Fibroblast of skin of left biceps (primary cell): ENCODE measurements at regions not wholly inside any gene's neighbourhood (a gene's known extent, or its start where the extent isn't known, plus 50 kb on each side); places are given as distances from the start of the nearest gene placed in this dataset.
"Not testable (repeated sequence)": the region's sequence is repeated elsewhere in the genome, so short reads cannot be mapped to it uniquely, and the experiment has no call there.

ENCODE experiments used
- DNase-seq, 2 experiments: peaks; one replicate each; pipeline ENCODE4 v3.0.0-alpha.2; 2013; ENCODE audit warnings: low read depth in 2 of 2

- DNase-seq: not testable (repeated sequence)
These were observed 599.3 kb upstream of the B3GAT1 start for GRCh38 chr11:135011313-135011712.

GRCh38 chr11:135009125-135009524, 597.1 kb upstream of the B3GAT1 start:
- no peak for DNase-seq

DNA sequence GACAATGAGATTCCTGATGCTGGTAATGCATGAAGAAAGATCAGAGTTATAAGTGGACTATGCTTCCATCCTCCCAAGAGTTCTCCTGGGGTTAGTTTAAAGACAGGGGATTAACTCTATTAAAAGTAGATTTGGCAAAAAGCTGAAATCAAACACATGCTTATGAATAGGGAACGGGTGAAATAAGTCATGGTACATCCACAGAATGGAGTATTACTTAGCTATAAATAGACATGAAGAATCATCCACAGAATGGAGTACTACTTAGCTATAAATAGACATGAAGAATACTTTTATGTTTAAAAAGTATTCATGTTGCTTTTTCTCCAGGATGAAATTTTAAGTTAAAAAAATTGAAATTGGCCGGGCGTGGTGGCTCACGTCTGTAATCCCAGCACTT, 596.4 kb upstream of the B3GAT1 start:
- DNase-seq: no peak

GRCh38 chr11:135008001-135008405, 596.0 kb upstream of the B3GAT1 start:
- DNase-seq: no peak

- DNase-seq: no peak
These were observed 594.8 kb upstream of the B3GAT1 start for GRCh38 chr11:135006800-135007199.

GRCh38 chr11:135004495-135004894, 592.5 kb upstream of the B3GAT1 start:
- no peak for DNase-seq

GRCh38 chr11:135002236-135002635, 590.2 kb upstream of the B3GAT1 start:
- no peak for DNase-seq

GRCh38 chr11:135001581-135001980, 589.5 kb upstream of the B3GAT1 start:
- no peak for DNase-seq

- not testable (repeated sequence) for DNase-seq
These were observed 589.0 kb upstream of the B3GAT1 start for GRCh38 chr11:135001065-135001464.

DNA sequence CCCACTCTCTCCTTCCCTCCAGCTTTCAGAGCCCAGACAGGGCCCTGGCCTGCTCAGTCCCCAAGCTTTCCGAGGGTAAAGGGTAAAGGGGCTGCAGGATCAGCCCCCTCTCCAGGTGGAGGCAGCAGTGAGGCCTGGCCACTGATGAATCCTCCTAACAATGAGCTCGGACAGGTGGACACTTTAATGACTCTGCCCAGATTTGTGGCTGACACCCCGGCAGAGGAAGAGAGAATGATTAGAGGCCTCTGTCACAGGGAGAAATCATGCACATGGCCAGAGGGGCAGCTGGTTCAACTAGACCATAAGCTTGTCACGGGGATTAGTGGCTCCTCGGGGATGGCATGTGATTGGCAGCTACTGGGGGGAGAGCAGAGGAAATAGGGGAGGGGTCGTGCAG, 587.5 kb upstream of the B3GAT1 start:
- no peak for DNase-seq

GRCh38 chr11:134997652-134998320, 585.7 kb upstream of the B3GAT1 start:
- no peak for DNase-seq

DNA sequence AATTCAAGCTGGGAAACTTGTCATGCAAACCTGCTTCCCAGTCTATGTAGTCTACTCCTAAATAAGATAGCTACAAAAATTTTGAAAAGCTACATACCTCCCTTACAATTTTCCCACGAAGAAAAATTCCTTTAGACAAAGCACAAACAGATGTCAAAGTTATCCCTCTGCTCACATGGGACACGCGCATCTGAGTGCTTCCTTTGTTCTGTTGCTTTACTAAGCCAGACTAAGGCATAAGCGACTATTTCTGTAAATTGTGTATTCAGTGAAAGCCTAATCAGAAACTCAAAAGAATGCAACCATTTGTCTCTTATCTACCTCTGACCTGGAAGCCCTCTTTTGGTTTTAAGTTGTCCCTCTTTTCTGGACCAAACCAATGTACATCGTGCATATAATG, 583.7 kb upstream of the B3GAT1 start:
- DNase-seq: no peak

- DNase-seq: no peak
These were observed 582.4 kb upstream of the B3GAT1 start for GRCh38 chr11:134994431-134994830.

- DNase-seq: no peak
These were observed 581.7 kb upstream of the B3GAT1 start for GRCh38 chr11:134993691-134994243.

GRCh38 chr11:134992981-134993380, 580.9 kb upstream of the B3GAT1 start:
- no peak for DNase-seq

- no peak for DNase-seq
These were observed 576.5 kb upstream of the B3GAT1 start for GRCh38 chr11:134988495-134988894.

GRCh38 chr11:134987822-134988221, 575.8 kb upstream of the B3GAT1 start:
- DNase-seq: no peak

DNA sequence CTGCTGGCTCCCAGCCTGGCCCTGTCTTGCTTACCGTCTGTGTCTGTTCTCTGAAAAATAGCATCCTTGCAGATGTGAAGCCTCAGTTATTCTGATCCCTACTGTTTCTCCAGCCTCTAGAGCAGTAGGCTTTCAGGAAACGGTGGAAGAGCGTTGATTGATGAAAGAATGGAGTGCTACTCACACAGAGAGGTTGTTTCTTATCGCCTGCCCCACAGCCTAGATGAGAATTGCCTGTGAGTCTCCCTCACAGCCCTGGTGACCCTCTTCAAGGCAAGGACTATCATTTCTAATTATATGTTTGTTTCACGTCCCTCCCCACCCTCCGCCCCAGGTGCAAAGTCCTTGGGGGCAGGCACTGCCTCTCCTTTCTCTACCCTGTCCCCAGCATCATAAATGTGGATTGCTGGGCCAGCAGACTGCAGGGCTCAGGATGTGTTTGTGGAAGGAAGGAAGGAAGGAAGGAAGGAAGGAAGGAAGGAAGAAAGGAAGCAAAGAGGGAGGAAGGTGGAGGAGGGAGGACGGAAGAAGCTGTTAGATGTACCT, 575.3 kb upstream of the B3GAT1 start:
- no peak for DNase-seq

- DNase-seq: no peak
These were observed 572.4 kb upstream of the B3GAT1 start for GRCh38 chr11:134984421-134984820.

DNA sequence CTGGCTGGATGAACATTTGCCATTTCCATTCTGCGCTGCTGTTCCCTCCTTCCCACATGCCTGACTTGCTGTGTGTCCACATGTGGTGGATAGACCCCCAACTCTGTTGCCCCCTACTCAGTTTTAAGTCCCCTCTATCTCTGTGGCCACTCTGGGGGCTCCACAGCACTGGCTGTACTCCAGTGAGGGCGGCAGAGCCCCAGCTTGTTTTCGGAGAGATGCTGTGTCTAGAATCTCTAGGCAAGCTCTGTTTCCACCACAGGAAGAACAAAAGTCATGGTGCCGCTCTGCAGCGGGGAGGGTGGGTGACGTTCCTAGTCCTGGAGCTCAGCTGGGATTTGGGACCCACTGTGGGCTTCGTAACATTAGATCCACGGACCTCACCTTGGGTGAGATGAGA, 570.4 kb upstream of the B3GAT1 start:
- DNase-seq: not testable (repeated sequence)

DNA sequence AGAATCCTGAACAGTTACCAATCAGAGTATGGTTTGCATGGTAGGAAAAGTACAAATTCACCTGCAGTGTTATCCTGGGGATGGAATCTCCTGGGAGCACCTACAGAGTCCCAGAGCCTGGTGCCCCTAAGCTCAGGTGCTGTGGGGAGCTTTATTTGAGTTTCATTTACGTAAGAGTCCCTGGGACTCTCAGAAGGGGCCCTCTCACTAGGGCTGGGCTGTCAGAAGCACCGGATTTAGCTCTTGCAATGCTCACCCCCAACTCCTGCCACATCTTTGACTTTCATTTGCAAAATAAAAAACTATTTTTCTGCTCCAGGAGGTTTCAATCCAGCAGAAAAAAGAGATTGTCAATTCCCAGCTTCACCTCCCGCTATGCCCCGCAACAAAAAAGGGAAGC, 569.8 kb upstream of the B3GAT1 start:
- DNase-seq: no peak

GRCh38 chr11:134980819-134981710, 569.0 kb upstream of the B3GAT1 start:
- no peak for DNase-seq

DNA sequence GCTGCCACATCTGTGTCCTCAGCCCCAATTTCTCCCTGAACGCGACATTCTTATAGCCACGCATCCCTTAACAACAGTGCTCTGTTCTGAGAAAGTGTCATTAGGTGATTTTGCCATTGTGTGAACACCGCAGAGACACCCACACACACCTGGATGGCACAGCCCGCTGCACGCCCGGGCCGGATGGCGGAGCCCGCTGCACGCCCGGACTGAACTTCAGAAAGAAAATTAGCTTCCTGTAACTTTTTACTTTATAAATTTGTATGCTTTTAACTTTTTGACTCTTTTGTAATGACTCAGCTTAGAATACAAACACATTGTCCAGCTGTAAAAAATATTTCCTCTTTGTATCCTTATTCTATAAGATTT, 567.0 kb upstream of the B3GAT1 start:
- DNase-seq: not testable (repeated sequence)
